Thoracic aorta (tissue), 2 donors: ENCODE measurements at regions not wholly inside any gene's neighbourhood (a gene's known extent, or its start where the extent isn't known, plus 50 kb on each side); places are given as distances from the start of the nearest gene placed in this dataset.

Source experiments
- ATAC-seq: fragments of 150-250 bp; one replicate; pipeline ENCODE4 v1.8.0; 2017; ENCODE audit warnings: low read depth; ENCODE audit not compliant: insufficient number of reproducible peaks, low FRiP score
- DNase-seq: peaks from one replicate; pipeline ENCODE4 v3.0.0-alpha.2; 2020; ENCODE audit warnings: low spot score
- H3K27ac ChIP-seq, 2 donors: fragments of 200-600 bp; sonication (generic); 1 replicate in 1 of 2; 2 replicates in 1 of 2; pipeline ENCODE4 v1.5.1; 2016; ENCODE audit warnings: mild to moderate bottlenecking in 2 of 2, moderate library complexity in 2 of 2
- H3K27me3 ChIP-seq: fragments of 200-600 bp; sonication (generic); replicated peaks from 2 replicates; pipeline ENCODE4 v1.6.0; 2016; ENCODE audit warnings: mild to moderate bottlenecking; ENCODE audit not compliant: insufficient read depth
- H3K36me3 ChIP-seq: fragments of 200-600 bp; sonication (generic); one replicate; pipeline ENCODE4 v1.5.1; 2016
- H3K4me1 ChIP-seq, 2 donors: fragments of 200-600 bp; sonication (generic); 1 replicate in 1 of 2; 2 replicates in 1 of 2; pipeline versions ENCODE4 v1.5.1 to v1.6.0; 2016; ENCODE audit warnings: low read depth in 2 of 2, mild to moderate bottlenecking in 1 of 2; ENCODE audit not compliant: control insufficient read depth in 1 of 2
- H3K4me3 ChIP-seq: fragments of 200-600 bp; sonication (generic); 2 replicates; pipeline ENCODE4 v1.5.1; 2016; ENCODE audit warnings: mild to moderate bottlenecking
- H3K9me3 ChIP-seq: fragments of 200-600 bp; sonication (generic); 2 replicates; pipeline ENCODE4 v1.5.1; 2016
- CTCF ChIP-seq: fragments of 200-600 bp; sonication (generic); IDR thresholded peaks from one replicate; pipeline ENCODE4 v1.5.1; 2019; ENCODE audit warnings: antibody characterized with exemption

DNA sequence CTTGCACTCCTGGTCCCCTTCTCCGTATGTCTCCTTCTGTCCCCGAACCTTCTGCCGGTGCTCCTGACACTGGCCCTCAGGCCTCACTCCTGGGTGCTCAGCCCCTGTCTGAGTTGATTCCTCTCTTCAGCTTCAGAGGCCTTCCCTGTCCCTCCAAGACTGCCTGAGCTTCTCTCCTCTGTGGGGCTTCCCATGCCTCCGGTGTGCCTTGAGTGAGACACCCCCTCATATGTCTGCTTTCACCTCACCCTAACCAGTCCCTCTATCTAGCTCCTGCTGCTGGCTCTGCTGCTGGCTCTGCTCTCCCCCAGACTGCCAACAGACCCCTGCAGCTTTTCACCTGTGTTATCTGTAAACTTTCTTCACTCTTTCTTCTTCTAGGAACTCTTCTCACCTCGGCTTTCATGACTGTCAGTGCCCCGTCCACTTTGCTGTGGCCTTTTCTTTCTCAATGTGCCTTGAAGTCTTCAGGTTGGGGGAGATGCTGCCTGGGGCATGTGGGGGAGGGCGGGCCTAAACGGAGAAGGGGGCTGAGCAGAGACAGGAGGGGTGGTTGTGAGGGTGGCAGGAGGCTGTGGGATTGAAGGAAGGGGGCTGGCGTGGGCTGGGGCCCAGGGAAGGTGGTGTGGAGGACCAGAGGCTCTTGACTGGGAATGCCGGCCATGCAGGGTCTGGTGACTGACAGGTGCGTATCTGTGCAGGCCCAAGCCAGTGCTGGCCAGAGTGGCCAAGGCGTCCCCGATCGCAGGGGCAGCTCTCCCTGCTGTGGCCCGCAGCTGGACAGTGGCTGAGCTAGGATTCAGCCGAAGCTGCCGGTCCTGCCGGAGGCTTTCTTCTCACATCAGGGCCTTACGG, 81.3 kb downstream of the METRNL start:
- no peaks in the 10 kb centered on the region for H3K36me3 ChIP-seq
- no peaks in the 10 kb centered on the region for H3K9me3 ChIP-seq
- H3K27me3 ChIP-seq: no peaks in the 10 kb centered on the region
- TF ChIP-seq CTCF: no peak
- no peak overlapping the region for H3K27ac ChIP-seq
- no peak overlapping the region for H3K4me3 ChIP-seq
- DNase-seq (no peak), ATAC-seq (no peak)
- no peaks in the 10 kb centered on the region for H3K4me1 ChIP-seq

DNA sequence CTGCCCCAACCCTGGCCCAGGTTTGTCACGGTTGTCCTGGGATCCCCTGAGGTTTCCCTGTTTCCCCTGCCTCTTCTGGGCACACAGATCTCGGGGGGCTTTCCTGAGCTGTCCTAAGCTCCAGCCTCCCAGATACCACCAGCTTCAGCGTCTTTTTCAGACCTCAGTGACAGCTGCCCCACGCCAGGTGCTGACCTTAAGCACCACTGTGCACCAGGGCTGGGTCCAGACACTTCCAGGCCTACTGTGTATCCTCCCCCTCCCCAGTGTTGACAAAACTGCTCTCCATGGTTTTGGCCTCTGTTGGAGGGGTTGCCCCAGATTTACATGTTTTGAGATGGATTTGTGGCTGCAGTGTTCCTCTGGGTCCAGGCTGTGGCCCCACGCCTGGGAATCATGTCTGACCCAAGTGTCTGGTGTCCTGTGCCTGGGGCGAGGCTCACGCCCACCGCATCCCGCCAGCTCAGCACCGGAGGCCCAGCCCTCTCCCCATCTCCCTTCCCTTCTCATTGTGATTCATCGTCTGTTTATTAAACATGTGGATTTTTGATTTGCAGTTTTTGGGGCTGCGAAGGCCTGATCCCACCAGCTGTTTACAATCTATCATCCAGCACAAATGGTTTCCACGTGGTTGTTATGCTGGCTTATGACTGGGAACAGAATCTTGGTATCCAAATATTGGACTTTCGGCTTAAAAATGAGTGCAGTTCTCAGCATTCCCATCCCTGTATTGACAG, 82.1 kb downstream of the METRNL start:
- Histone ChIP-seq H3K4me3 (no peak overlapping the region), H3K36me3 (no peaks in the 10 kb centered on the region), H3K9me3 (no peaks in the 10 kb centered on the region), H3K27ac (no peak overlapping the region), H3K4me1 (no peaks in the 10 kb centered on the region), H3K27me3 (no peaks in the 10 kb centered on the region)
- ATAC-seq (no peak), DNase-seq (no peak)
- TF ChIP-seq CTCF: no peak

DNA sequence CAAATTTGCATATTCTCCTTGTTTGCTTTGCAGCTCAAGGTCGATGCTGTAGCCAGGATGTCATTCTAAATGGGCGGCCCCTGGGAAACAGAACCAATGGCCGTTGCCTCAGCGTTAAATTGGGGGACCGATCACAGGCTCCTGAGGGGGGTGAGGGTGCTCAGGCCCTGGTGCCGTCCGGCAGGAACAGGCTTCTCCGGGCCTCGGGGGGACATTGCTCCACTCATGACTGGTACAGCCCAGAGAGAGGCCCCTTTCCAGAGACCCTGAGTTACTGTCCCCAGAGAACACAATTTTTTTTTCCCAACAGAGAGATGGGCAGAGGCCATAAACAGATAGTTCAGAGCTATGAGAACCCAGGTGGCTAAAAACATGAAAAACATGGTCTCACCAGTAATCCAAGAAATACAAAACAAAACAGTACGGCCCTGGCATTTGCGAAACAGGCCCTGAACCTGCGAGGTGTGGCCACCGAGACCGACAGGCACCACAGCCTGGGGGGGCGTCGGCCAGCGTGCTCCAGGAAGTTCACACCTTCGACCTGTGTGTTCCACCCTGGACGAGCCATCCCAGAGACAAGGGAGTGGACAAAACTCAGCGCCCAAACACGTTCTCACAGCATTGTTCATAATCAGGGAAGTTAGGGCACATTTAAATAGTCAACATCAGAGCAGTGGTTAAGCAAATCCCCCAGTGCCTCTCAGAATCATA, 82.8 kb downstream of the METRNL start:
- H3K36me3 ChIP-seq: no peaks in the 10 kb centered on the region
- H3K27ac ChIP-seq: no peak overlapping the region

DNA sequence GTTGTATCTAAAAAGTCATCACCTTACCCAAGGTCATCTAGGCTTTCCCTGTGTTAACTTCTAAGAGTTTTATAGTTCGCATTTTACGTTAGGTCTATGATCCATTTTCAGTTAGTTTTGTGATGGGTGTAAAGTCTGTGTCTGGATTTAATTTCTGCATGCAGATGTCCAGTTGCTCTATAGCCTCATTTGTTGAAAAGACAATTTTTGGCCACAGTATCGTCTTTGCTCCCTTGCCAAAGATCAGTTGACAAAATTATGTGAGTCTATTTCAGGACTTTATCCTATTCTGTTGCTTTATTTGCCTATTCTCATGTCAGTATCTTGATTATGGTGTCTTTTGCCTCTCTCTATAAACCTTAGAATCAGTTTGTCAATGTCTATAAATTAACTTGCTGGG, 85.1 kb downstream of the METRNL start:
- no peak for DNase-seq

More for the DNA sequence above, 82.8 kb downstream of the METRNL start:
- no peak overlapping the region for H3K4me3 ChIP-seq
- ATAC-seq (no peak), DNase-seq (no peak)
- no peaks in the 10 kb centered on the region for H3K9me3 ChIP-seq
- H3K4me1 ChIP-seq: no peaks in the 10 kb centered on the region
- no peak for TF ChIP-seq CTCF
- H3K27me3 ChIP-seq: no peaks in the 10 kb centered on the region

More for the DNA sequence above, 85.1 kb downstream of the METRNL start:
- Histone ChIP-seq H3K36me3 (no peaks in the 10 kb centered on the region), H3K27me3 (no peaks in the 10 kb centered on the region), H3K27ac (no peak overlapping the region), H3K4me3 (no peak overlapping the region), H3K9me3 (no peaks in the 10 kb centered on the region), H3K4me1 (no peaks in the 10 kb centered on the region)
- no peak for ATAC-seq
- no peak for TF ChIP-seq CTCF
